Neural progenitor cell (in vitro differentiated cells): ENCODE measurements at regions not wholly inside any gene's neighbourhood (a gene's known extent, or its start where the extent isn't known, plus 50 kb on each side); places are given as distances from the start of the nearest gene placed in this dataset.

Experiments
- CTCF ChIP-seq: fragments of 200-600 bp; sonication (generic); IDR thresholded peaks from 2 replicates; pipeline ENCODE4 v1.5.1; 2017; ENCODE audit warnings: antibody characterized with exemption, mild to moderate bottlenecking
- EZH2phosphoT487 ChIP-seq: fragments of 200-600 bp; sonication (generic); IDR thresholded peaks from 2 replicates; pipeline ENCODE4 v1.6.1; 2017; ENCODE audit warnings: antibody characterized with exemption

- TF ChIP-seq CTCF (no peak), EZH2phosphoT487 (no peak)
These were observed 56.8 kb downstream of the KLF12 start for GRCh38 chr13:74077375-74077774.
